ENCODE measurements at regions not wholly inside any gene's neighbourhood (a gene's known extent, or its start where the extent isn't known, plus 50 kb on each side); places are given as distances from the start of the nearest gene placed in this dataset.

DNA sequence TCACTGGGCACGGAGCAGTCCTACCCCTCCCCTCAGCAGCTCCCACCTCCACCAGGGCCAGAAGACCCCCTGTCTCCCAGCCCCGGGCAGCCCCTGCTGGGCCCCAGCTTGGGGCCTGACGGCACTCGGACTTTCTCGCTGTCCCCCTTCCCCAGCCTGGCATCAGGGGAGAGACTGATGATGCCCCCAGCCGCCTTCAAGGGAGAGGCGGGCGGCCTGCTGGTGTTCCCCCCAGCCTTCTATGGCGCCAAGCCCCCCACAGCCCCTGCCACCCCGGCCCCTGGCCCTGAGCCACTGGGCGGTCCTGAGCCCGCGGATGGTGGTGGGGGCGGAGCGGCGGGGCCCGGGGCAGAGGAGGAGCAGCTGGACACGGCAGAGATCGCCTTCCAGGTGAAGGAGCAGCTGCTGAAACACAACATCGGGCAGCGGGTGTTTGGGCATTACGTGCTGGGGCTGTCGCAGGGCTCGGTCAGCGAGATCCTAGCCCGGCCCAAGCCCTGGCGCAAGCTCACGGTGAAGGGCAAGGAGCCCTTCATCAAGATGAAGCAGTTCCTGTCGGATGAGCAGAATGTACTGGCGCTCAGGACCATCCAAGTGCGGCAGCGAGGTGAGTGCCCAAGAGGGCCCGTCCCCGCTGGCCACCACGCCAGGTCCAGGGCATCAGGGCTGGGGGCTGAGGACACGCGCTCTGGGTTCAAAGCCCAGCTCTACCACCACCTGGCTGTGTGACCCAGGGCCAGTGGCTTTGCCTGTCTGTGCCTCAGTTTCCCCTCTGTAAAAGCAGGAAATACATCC is 58.6 kb downstream of the PHETA1 start:
- DNase-seq, result no peak

DNA sequence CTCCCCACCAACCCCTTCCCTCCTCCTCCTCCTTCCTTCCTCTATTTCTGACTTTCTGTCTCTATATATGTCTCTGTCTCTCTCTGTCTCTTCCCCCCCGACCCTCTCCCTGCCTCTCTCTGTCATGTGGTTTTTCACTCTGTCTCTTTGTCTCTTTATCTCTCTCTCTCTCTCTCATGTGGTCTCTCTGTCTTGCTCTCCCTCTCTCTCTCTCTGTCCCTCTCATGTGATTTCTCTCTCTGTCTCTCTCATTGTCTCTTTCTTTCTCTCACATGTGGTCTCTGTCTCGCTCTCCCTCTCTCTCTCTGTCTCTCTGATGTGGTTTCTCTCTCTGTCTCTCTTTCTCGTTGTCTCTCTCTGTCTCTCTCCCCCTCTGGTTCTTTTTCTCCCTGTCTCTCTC is 59.3 kb downstream of the PHETA1 start:
- DNase-seq, result no peak

DNA sequence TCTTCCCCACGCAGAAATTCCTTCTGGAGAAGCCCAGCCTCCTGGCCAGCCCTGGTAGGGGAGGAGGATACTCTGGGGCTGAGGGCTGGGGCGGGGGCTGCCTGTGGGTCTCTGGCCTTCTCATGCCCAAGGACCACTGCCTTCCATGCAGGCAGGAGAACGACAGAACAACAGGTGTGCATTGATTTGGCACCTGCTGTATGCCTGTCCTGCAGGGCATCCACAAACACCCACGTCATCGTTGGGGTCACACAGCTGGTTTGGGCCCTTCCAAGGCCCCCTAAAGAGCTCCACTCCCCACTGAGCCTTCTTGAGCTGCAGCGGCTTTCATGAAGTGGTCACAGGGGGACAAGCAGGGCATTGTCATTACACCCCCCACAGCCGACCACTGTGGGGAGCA is 60.4 kb downstream of the PHETA1 start:
- no peak for DNase-seq

DNA sequence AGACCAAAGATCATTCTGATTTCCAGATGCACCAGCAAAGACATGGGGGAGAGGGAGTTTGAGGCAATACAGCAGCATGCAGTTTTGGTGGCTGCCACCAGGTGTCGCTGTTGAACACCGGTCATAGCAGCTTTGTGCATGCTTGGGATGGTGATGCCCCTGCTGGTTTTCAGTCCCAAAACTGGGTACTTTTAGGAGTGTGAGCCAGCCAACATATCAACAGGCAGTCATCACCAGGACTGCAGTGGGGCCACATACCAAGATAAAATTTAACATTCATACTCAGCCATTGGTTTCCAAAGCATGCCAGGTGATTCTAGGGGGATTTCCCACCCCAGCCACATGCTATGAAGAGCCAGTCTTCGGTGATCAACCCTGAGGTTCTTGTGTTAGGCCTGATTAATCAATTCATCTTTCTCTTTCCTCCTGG is 64.2 kb downstream of the PHETA1 start:
- DNase-seq, result no peak

- no peak for DNase-seq
Observed at GRCh38 chr12:111303531-111303930, 65.4 kb downstream of the PHETA1 start.

- peak in 35 of 51 donors; percentile 1 to 61 (median 16) for DNase-seq
Observed at GRCh38 chr12:111298582-111299436, 70.1 kb downstream of the PHETA1 start.

DNA sequence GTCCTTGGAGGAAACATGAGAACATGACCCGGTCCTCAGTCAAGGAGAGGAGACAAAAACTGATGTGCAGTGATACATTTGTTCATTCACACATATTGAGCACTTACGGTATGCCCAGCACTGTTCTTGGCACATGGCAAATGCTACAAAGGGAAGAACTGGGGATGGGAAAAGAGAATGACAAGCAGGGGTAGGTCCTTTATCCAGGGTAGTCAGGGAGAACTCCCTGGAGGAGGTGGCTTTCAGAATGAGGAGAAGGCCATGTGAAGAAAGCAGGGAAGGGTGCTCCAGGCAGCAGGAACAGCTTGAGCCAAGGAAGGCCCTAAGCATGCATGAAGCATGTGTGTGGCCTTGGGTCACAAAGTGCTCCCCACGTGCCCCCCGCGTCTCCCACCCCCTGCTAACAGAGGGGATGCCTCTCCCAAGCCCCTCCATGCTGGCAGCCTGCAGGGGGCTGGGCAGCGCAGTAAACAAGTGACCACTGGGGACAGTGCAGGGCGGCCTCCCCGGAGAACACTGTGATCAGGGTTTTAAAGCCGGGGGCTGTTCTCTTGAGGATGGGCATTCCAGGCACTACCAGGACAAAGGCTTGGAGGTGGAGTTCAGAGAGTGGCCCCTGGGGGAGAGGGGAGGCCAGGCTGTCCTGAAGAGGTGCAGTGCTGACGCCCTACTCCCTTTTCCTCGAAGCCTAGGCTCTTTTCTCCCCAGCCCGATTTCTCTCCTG is 71.0 kb downstream of the PHETA1 start:
- no peak for DNase-seq

DNA sequence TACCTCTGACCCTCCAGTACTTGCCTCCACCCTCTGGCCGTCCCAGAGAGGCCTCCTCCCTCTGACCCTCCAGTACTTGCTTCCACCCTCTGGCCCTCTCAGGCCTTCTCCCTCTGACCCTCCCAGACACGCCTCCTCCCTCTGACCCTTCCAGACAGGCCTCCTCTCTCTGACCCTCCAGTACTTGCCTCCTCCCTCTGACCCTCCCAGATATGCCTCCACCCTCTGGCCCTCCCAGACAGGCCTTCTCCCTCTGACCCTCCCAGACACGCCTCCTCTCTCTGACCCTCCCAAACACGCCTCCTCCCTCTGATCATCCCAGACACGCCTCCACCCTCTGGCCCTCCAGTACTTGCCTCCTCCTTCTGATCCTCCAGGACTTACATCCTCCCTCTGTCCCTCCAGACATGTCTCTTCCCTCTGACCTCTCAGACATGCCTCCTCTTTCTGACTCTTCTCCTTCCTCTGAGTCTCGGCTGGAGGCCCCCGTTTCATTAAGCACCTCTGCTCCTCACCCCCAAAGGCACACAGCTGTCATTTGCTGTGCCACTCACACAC is 71.9 kb downstream of the PHETA1 start:
- DNase-seq, result no peak

- DNase-seq, result no peak
Observed at GRCh38 chr12:111295176-111295575, 73.7 kb downstream of the PHETA1 start.

DNA sequence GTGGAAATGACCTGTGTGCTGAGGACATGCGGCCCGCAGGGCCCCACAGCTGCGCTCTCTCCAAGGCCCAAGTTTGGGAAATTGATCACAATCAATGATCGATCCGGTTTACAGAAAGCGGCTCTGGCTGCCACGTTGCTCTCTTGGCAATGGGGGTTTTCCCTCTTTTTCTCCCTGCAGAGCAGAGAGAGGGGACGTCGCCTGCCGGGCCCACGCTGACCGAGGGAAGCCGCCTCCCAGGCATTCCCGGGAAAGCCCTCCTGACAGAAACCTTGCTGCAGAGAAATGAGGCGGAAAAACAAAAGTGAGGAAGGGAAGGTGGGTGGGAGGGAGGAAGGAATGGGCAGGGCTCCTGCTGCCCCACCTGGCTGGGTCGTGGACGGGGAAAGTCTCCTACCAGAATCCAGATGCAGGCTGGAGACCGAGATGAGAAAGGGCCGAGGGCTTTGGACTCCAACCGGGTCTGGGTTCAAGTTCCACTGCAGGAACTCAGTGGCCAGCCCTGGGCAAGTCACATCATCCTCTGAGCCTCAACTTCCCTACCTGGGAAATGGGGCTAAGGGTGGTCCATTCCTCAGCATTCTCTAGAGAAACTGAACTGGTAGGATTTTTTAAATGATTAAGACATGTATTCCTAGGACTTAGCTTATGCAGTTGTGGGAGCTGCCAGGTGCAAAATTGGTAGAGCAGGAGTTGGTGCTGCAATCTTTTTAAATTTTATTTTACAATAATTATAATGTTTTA is 75.5 kb downstream of the PHETA1 start:
- no peak for DNase-seq

GRCh38 chr12:111291357-111291756 is 77.5 kb downstream of the PHETA1 start:
- no peak for DNase-seq

DNA sequence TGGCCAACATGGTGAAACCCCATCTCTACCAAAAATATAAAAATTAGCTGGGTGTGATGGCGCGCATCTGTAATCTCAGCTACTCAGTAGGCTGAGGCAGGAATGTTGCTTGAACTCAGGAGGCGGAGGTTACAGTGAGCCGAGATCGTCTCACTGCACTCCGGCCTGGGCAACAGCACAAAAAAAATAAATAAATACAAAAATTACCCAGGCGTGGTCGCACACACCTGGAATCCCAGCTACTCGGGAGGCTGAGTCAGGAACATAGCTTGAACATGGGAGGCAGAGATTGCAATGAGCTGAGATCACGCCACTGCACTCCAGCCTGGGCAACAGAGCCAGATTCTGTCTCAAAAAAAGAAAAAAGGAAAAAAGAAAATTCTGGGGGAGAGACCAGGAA is 80.1 kb downstream of the PHETA1 start:
- DNase-seq, result no peak

DNA sequence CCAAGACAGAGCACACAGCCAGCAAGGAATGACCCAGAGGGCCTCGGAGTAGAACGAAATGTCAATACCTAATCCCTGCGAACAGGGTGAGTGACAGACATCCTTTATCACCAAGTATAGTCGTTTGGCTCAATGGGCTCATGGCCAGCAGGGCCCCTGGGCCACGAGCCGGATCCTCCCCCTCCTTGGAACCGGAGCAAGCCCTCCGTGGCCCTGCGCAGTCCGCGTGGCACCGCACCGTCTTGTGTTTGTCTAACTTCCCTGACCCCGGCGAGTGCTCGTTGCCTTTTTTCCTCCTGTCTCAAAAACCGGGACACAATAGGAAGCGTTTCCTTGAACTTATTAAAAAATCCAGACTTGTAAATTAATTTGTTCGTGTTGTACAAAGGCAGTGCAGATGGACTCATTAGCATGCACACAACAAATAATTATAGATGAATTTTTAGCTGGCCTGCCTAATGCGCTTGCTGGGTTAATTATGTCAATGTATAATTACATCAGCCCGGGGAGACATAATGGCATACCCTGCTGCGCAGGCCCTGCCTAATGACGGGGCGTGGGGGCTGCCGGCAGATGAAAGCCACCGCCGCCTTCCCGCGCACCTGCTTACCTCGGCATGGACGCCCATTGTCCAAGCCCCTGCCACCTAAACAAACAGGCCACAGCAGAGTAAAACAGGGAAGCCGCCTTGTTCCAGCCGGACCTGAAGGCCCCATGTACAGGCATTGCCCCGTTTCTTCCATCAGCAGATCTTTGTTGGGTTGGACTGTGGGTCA is 81.6 kb downstream of the PHETA1 start:
- no peak for DNase-seq

- no peak for DNase-seq
Observed at GRCh38 chr12:111285200-111285599, 83.7 kb downstream of the PHETA1 start.

- no peak for DNase-seq
Observed at GRCh38 chr12:111284709-111285108, 84.2 kb downstream of the PHETA1 start.

- DNase-seq, result no peak
Observed at GRCh38 chr12:111283966-111284365, 84.9 kb downstream of the PHETA1 start.

DNA sequence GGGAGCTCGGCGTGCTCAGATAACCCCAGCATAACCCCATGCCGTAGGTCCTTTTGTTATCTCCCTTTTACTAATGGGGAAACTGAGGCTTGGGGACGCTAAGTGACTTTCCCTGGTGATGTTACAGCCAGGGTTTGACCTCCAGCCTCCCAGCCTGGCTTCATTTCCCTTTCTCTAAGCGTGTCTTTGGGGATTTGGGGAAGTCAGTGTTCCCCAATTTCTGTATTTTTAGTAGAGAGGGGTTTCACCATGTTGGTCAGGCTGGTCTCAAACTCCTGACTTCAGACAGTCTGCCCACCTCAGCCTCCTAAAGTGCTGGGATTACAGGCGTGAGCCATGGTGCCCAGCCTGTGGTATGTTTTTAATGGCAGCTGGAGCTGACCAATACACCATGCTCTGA is 85.4 kb downstream of the PHETA1 start:
- no peak for DNase-seq

GRCh38 chr12:111277570-111277969 is 91.3 kb downstream of the PHETA1 start:
- no peak for DNase-seq

GRCh38 chr12:111276146-111276545 is 92.7 kb downstream of the PHETA1 start:
- DNase-seq, result no peak

- peak in 1 of 51 donors; percentile 46 for DNase-seq
Observed at GRCh38 chr12:111275308-111275707, 93.6 kb downstream of the PHETA1 start.

Data from hypothalamus (tissue), 51 donors.